ENCODE measurements at regions not wholly inside any gene's neighbourhood (a gene's known extent, or its start where the extent isn't known, plus 50 kb on each side); places are given as distances from the start of the nearest gene placed in this dataset.

DNA sequence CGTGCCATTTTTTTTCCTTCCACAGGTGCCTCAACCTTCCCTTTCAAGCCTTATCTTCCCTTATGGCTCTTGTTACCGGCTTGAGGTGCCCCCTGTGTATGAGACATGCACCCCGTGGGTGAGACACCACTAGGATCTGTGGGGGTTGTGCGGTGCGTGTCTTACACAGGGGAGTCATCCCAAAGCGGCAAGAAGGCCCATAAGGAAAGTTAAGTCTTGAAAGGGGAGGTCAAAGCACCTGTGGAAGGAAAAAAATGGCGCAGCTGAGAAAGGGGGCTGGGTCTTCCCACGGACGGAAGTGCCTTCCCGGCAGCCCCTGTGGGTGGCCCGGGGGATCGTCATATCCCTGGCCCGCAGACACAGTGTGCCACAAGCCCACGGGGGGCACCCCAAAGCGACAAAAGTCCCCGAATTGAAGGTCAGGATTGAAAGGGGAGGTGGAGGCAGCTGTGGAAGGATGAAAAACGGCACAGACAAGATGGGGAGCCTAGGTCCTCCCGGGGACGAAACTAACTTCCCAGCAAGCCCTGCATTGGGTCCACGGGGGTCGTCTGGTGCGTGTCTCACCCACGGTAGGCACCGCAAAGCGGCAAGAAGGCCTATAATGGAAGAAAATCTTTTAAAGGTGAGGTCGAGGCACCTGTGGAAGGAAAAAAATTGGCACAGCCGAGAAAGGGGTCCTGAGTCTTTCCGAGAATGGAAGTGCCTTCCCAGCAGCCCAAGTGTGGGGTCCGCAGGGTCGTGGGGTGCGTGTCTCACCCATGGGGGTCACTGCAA, 273.3 kb downstream of the ALG10 start:
- TF ChIP-seq POLR2A (IDR thresholded peaks at IDR 0.05) = no peak
- TF ChIP-seq, protein P1, sequence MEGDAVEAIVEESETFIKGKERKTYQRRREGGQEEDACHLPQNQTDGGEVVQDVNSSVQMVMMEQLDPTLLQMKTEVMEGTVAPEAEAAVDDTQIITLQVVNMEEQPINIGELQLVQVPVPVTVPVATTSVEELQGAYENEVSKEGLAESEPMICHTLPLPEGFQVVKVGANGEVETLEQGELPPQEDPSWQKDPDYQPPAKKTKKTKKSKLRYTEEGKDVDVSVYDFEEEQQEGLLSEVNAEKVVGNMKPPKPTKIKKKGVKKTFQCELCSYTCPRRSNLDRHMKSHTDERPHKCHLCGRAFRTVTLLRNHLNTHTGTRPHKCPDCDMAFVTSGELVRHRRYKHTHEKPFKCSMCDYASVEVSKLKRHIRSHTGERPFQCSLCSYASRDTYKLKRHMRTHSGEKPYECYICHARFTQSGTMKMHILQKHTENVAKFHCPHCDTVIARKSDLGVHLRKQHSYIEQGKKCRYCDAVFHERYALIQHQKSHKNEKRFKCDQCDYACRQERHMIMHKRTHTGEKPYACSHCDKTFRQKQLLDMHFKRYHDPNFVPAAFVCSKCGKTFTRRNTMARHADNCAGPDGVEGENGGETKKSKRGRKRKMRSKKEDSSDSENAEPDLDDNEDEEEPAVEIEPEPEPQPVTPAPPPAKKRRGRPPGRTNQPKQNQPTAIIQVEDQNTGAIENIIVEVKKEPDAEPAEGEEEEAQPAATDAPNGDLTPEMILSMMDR (IDR thresholded peaks at IDR 0.05) = no peak

All from thyroid gland (tissue), 4 donors.